ENCODE measurements at regions not wholly inside any gene's neighbourhood (a gene's known extent, or its start where the extent isn't known, plus 50 kb on each side); places are given as distances from the start of the nearest gene placed in this dataset.
"Not testable (repeated sequence)": the region's sequence is repeated elsewhere in the genome, so short reads cannot be mapped to it uniquely, and the experiment has no call there.

DNA sequence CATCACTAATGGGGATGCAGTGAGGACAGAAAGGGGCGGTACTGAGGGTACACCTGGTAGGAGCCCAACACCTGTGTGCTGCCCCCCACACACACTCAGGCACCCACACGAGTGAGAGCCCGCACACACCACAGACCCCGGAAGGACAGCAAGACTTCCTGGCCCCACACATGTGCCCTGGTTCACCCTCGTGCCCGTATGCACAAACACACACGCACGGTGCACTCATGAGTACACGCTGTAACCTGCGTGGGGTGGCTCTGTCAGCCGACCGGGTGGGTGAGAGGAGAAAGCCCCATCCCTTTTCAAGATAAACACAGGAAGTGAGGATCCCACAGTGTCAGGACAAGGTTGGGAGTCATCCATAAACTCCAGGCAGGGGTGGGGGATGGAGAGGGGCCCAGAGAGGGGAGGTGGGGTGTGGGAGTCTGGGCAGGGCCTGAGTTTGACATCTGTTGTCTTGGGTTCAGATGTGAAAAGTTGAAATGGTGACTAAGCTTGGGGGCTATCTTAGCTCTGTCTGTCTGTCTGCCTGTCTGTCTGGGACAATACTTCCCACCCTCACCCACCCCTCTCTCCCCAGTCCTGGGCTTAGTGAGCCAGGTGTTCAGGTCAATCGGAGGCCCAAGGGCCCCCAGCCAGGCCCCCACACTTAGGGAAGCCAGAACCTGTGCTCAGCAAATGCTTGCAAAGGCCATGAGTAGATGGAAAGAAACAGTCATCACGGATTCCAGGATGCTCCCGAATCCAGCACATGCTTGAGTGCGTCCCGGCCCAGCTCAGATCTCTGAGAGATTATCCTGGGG is 119.8 kb upstream of the ZBTB40 start:
- DNase-seq (ENCODE audit: low read depth, low spot score) = no peak

DNA sequence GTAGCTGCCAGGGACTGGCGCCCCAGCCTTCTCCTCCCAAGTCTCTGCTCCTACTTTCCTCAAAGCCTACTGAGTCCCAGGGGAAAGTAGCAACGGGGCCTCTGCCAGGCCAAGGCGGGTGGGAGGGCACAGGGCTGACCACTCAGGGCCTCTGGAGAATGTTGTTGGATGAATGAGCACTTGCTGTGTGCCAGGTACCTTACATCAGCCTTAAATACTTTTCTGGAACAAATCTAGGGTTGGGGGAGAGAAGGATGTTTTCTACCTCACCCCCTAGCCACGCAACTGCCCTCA is 119.3 kb upstream of the ZBTB40 start:
- DNase-seq (ENCODE audit: low read depth, low spot score) = no peak

GRCh38 chr1:22332795-22333499 is 118.7 kb upstream of the ZBTB40 start:
- peak; percentile 30 for DNase-seq (ENCODE audit: low read depth, low spot score)

GRCh38 chr1:22333516-22334121 is 118.0 kb upstream of the ZBTB40 start:
- no peak for DNase-seq (ENCODE audit: low read depth, low spot score)

DNA sequence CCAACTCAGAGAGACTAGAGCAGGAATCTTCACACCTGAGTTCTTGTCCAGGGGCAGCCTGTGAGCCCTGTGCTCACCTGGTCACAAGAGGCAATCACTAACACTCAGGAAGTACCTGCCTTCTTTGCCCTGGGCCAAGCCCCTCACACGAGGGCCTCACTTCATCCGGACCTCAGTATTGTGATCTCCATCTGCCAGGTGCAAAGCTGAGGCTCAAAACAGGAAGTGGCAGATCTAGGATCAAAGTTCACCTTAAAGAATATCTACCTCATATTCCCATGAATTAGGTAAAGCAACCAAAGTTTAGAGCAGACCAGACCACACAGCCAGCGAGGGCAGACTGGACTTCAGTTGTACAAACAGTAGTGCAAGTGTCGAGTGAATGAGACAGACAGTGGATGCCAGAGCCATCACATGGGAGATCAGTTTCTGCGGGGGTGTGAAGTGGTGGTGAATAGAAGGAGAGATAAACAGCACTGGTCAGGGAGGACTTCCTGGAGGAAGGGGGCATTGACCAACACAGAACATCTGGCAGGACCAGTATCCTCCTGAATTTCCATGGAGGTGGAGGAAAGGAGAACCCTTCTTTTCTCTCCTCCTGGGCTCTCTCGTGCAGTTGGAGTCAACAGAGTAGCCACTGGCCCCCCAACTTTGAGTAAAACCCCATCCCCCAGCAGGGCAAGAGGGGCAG is 116.6 kb upstream of the ZBTB40 start:
- no peak for DNase-seq (ENCODE audit: low read depth, low spot score)

GRCh38 chr1:22336274-22336673 is 115.4 kb upstream of the ZBTB40 start:
- DNase-seq (ENCODE audit: low read depth, low spot score) = not testable (repeated sequence)

DNA sequence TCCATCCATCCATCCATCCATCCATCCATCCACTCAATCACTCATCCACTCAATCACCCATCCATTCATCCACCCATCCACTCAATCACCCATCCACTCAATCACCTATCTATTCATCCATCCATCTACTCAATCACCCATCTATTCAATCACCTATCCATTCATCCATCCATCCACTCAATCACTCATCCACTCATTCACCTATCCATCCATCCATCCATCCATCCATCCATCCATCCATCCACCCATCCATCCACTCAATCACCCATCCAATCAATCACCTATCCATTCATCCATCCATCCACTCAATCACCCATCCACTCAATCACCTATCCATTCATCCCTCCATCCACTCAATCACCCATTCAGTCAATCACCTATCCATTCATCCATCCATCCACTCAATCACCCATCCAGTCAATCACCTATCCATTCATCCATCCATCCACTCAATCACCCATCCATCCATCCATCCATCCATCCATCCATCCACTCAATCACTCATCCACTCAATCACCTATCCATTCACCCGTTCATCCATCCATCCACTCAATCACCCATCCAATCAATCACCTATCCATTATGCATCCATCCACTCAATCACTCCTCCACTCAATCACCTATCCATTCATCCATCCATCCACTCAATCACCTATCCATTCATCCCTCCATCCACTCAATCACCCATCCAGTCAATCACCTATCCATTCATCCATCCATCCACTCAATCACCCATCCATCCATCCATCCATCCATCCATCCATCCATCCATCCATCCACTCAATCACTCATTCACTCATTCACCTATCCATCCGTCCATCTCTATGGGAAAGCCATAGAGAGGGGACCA is 114.7 kb upstream of the ZBTB40 start:
- DNase-seq (ENCODE audit: low read depth, low spot score) = not testable (repeated sequence)

DNA sequence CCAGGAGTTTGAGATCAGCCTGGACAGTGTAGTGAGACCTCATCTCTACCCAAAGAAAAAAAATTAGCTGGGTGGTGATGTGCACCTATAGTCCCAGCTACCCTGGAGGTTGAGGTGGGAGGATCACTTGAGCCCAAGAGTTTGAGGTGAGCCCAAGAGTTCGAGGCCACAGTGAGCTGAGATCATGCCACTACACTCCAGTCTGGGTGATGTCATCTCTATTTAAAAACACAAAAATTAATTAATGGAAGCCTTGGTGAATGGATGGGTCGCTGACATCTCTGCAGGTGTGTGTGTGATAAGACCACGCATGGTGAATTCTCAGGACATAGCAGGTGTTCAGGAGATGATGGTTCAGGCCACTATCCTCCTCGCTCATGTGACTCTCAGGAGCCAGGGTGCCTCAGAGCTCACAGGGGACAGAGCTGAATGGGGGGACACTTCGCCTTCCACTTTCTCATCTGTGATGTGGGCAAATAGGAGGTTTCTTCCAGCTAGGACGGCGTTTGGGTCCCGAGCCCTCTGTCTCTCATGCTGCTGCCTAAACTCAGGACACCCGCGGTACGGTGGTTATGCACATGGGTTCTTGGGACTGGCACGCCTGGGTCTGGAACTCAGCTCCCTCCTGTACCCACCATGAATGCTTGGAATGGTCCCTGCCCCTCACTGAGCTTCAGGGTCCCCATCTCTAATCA is 113.4 kb upstream of the ZBTB40 start:
- no peak for DNase-seq (ENCODE audit: low read depth, low spot score)

GRCh38 chr1:22339237-22339636 is 112.4 kb upstream of the ZBTB40 start:
- DNase-seq (ENCODE audit: low read depth, low spot score) = no peak

GRCh38 chr1:22340066-22340465 is 111.6 kb upstream of the ZBTB40 start:
- DNase-seq (ENCODE audit: low read depth, low spot score) = peak; percentile 52

GRCh38 chr1:22340873-22341272 is 110.8 kb upstream of the ZBTB40 start:
- DNase-seq (ENCODE audit: low read depth, low spot score) = no peak

GRCh38 chr1:22341791-22342605 is 109.7 kb upstream of the ZBTB40 start:
- peak; percentile 89 for DNase-seq (ENCODE audit: low read depth, low spot score)

DNA sequence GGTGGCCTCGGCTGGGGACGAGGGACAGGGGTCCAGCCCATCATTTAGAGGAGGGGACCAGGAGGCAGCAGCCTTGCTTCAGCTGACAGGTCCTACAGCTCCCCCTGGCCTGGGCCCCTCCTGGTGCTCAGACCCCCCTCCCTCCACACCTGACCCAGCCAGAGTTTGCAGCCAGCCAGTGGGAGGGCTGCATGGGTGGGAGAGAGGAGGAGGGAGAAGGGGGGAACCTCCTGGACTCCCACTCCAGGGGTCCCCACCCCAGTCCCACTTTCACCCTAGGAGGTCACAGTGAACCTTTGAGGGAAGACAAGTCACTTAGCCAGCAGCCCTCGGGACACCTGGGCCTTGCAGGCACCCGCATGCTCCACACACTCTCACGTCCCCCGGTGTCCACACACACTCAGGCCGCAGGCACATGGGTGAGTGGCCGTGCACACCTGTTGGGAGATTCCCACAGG is 108.9 kb upstream of the ZBTB40 start:
- no peak for DNase-seq (ENCODE audit: low read depth, low spot score)

- no peak for DNase-seq (ENCODE audit: low read depth, low spot score)
These were observed 108.0 kb upstream of the ZBTB40 start for GRCh38 chr1:22343456-22344328.

GRCh38 chr1:22344329-22344630 is 107.4 kb upstream of the ZBTB40 start:
- DNase-seq (ENCODE audit: low read depth, low spot score) = no peak

DNA sequence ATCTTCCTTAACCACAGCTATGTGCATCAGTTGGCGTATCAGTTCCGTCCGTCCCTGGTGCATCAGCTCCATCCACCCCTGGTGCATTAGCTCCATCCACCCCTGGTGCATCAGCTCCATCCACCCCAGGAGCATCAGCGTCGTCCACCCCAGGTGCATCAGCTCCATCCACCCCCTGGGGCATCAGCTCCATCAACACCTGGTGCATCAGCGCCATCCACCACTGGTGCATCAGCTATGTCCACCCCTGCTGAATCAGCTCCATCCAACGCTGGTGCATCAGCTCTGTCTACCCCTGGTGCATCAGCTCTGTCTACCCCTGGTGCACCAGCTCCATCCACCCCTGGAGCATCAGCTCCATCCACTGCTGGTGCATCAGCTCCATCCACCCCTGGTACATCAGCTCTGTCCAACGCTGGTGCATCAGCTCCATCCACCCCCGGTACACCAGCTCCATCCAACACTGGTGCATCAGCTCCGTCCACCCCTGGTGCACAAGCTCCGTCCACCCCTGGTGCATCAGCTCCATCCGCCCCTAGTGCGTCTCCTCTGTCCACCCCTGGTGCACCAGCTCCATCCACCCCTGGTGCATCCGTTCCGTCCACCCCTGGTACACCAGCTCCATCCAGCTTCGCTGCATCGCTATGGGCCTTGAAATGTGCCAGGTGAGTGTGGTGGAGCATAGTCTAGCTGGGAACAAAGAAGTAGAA is 106.6 kb upstream of the ZBTB40 start:
- no peak for DNase-seq (ENCODE audit: low read depth, low spot score)

- DNase-seq (ENCODE audit: low read depth, low spot score) = no peak
These were observed 103.5 kb upstream of the ZBTB40 start for GRCh38 chr1:22347854-22348760.

Data from ELF-1 (cell line).